K562 (cell line): ENCODE measurements at regions not wholly inside any gene's neighbourhood (a gene's known extent, or its start where the extent isn't known, plus 50 kb on each side); places are given as distances from the start of the nearest gene placed in this dataset.
"Not testable (repeated sequence)": the region's sequence is repeated elsewhere in the genome, so short reads cannot be mapped to it uniquely, and the experiment has no call there.

ENCODE experiments used
- ATAC-seq: fragments of 200-7000 bp; cut with Tn5 transposase; 3 replicates; pipeline ENCODE4 v1.9.1; 2020; ENCODE audit warnings: moderate library complexity
- BruUV-seq: library from RNA; stranded (reverse); fragments of 400-500 nt; replicated peaks from 2 replicates; lab custom pipeline; 2021; lab: Mats Ljungman, UMichigan
- CTCF ChIA-PET: fragments of 300-600 bp; formaldehyde crosslinking; extraction: SDS; loops from one replicate; lab custom pipeline; 2021; ENCODE audit warnings: low intra/inter-chr PET ratio; lab: Yijun Ruan, JAX
- POLR2A ChIA-PET: fragments of 300-600, 350-650 bp; sonication (Branson Sonifier 250); formaldehyde crosslinking; extraction: SDS; loops from one replicate; lab custom pipeline; 2021; ENCODE audit warnings: antibody characterized with exemption, inconsistent platforms; lab: Yijun Ruan, JAX
- DNase-seq, 4 experiments: peaks; one replicate each; pipeline versions ENCODE4 v3.0.0 to v3.0.0-alpha.2; 2011 to 2018; ENCODE audit warnings: low spot score in 3 of 4, mixed read lengths in 3 of 4; ENCODE audit errors: extremely low read depth in 1 of 4
- FAIRE-seq: peaks from 2 replicates; lab custom pipeline; 2011; peaks lifted over from hg19 to GRCh38; lab: Jason Lieb, UNC
- H2AFZ ChIP-seq: 2 replicates; pipeline ENCODE4 v1.6.0; 2011; ENCODE audit warnings: low read depth, low read length, control low read depth, inconsistent platforms
- H3K27ac ChIP-seq: fragments of 200-600 bp; 3 replicates; pipeline ENCODE4 v1.8.0; 2011; ENCODE audit warnings: low read depth, mild to moderate bottlenecking, control low read depth, inconsistent platforms, low read length, moderate library complexity, mixed read lengths; ENCODE audit errors: extremely low read depth
- H3K27me3 ChIP-seq, 2 experiments: fragments of 300-600 bp in 1 of 2; 2 replicates in 1 of 2; 3 replicates in 1 of 2; pipeline versions ENCODE4 v1.6.0 to v1.8.0; 2011; ENCODE audit warnings: inconsistent platforms in 2 of 2, low read length in 2 of 2, mild to moderate bottlenecking in 1 of 2, mixed read lengths in 1 of 2, moderate library complexity in 1 of 2; ENCODE audit not compliant: control insufficient read depth in 2 of 2, insufficient read depth in 2 of 2
- H3K36me3 ChIP-seq: fragments of 300-600 bp; 3 replicates; pipeline ENCODE4 v1.8.0; 2011; ENCODE audit warnings: mild to moderate bottlenecking, low read length, inconsistent platforms; ENCODE audit not compliant: control insufficient read depth, insufficient read depth
- H3K4me1 ChIP-seq, 2 experiments: fragments of 200-600 bp in 1 of 2; replicated peaks in 1 of 2; 2 replicates in 1 of 2; 3 replicates in 1 of 2; pipeline versions ENCODE4 v1.5.1 to v1.8.0; 2011; ENCODE audit warnings: inconsistent platforms in 2 of 2, low read length in 2 of 2, mild to moderate bottlenecking in 1 of 2, mixed read lengths in 1 of 2, moderate library complexity in 1 of 2; ENCODE audit not compliant: control insufficient read depth in 2 of 2, insufficient read depth in 2 of 2
- H3K4me2 ChIP-seq: 2 replicates; pipeline ENCODE4 v1.6.1; 2011; ENCODE audit warnings: low read length, control low read depth, inconsistent platforms, mixed read lengths; ENCODE audit not compliant: insufficient read depth
- H3K4me3 ChIP-seq: fragments of 200-600 bp; sonication (generic), shearing (Covaris generic); 2 replicates; pipeline ENCODE4 v1.5.1; 2016; ENCODE audit warnings: control low read depth, inconsistent platforms
- H3K79me2 ChIP-seq: fragments of 200-600 bp; 3 replicates; pipeline ENCODE4 v1.8.0; 2011; ENCODE audit warnings: low read length, inconsistent platforms; ENCODE audit not compliant: control insufficient read depth, insufficient read depth
- H3K9ac ChIP-seq, 2 experiments: 2 replicates each; pipeline versions ENCODE4 v1.6.0 to v1.6.1; 2011; ENCODE audit warnings: low read depth in 2 of 2, low read length in 2 of 2, control low read depth in 1 of 2, inconsistent platforms in 1 of 2, mild to moderate bottlenecking in 1 of 2, mixed read lengths in 1 of 2; ENCODE audit not compliant: insufficient read depth in 1 of 2
- H3K9me1 ChIP-seq: one replicate; pipeline ENCODE4 v1.6.0; 2011; ENCODE audit warnings: inconsistent platforms, mild to moderate bottlenecking, low read length, moderate library complexity; ENCODE audit not compliant: control insufficient read depth, insufficient read depth
- H3K9me3 ChIP-seq: replicated peaks from 2 replicates; pipeline ENCODE4 v1.5.1; 2011; ENCODE audit warnings: low read depth, low read length, inconsistent platforms; ENCODE audit not compliant: control insufficient read depth, insufficient read depth
- H4K20me1 ChIP-seq: replicated peaks from 2 replicates; pipeline ENCODE4 v1.6.1; 2011; ENCODE audit warnings: low read length, inconsistent platforms, mixed read lengths; ENCODE audit not compliant: control insufficient read depth, insufficient read depth
- BCOR ChIP-seq: fragments of 450-650 bp; IDR thresholded peaks from 2 replicates; pipeline ENCODE4 v1.6.1; 2016
- E2F3 ChIP-seq: fragments of 250-450 bp; sonication (Bioruptor Pico); IDR thresholded peaks from 2 replicates; pipeline ENCODE4 v1.4.0; 2020; ENCODE audit warnings: mild to moderate bottlenecking
- KAT8 ChIP-seq: fragments of 450-650 bp; IDR thresholded peaks from 2 replicates; pipeline ENCODE4 v1.6.1; 2016; ENCODE audit warnings: low read depth, mild to moderate bottlenecking
- NCOR1 ChIP-seq: fragments of 450-650 bp; IDR thresholded peaks from 2 replicates; pipeline ENCODE4 v1.6.1; 2016; ENCODE audit warnings: mild to moderate bottlenecking, moderate library complexity
- RBBP5 ChIP-seq: fragments of 200-600 bp; sonication (generic); IDR thresholded peaks from 2 replicates; pipeline ENCODE4 v1.6.1; 2012; ENCODE audit warnings: borderline replicate concordance, mild to moderate bottlenecking, low read length, control low read depth, inconsistent platforms; ENCODE audit not compliant: insufficient read depth, poor library complexity, severe bottlenecking
- STAT5B ChIP-seq: fragments of 250-450 bp; sonication (Bioruptor Pico); IDR thresholded peaks from 2 replicates; pipeline ENCODE4 v1.8.0; 2021; ENCODE audit warnings: mild to moderate bottlenecking, inconsistent platforms
- ZNF146 ChIP-seq: IDR thresholded peaks from one replicate; pipeline ENCODE4 v1.6.1; 2018; ENCODE audit warnings: missing compliant biosample characterization; ENCODE audit not compliant: unreplicated experiment
- ZNF766 ChIP-seq: fragments of 200-800 bp; sonication (Bioruptor generic); conservative IDR thresholded peaks from 2 replicates; pipeline ENCODE4 v1.6.1; 2016; ENCODE audit warnings: missing genetic modification characterization, missing compliant biosample characterization
- WGBS: fragments of 100-300 bp; shearing (Covaris generic); methylation state at CpG from one replicate; pipeline ENCODE4 v1.1.6; 2016; ENCODE audit warnings: low coverage, mixed read lengths; ENCODE audit not compliant: insufficient coverage; ENCODE audit errors: missing lambda C conversion rate; 5-methylcytosine and 5-hydroxymethylcytosine counted together
- in situ Hi-C: fragments of 300-500 bp; cut with MboI; formaldehyde crosslinking; loops from 4 replicates; pipeline ENCODE4 v1.15.0; 2018; ENCODE audit warnings: inconsistent platforms, mixed read lengths
- intact Hi-C: fragments of 100-400 bp; cut with micrococcal nuclease; formaldehyde crosslinking; loops from 2 replicates; pipeline ENCODE4 v1.14.2; 2022
- TF ChIP-seq, protein P1 (sequence below): fragments of 450-650 bp; formaldehyde crosslinking; IDR thresholded peaks from 2 replicates; pipeline ENCODE4 v1.4.0; 2022; ENCODE audit warnings: missing genetic modification characterization
- TF ChIP-seq, protein P2 (sequence below): fragments of 450-650 bp; IDR thresholded peaks from 2 replicates; pipeline ENCODE4 v1.6.1; 2017; ENCODE audit warnings: antibody characterized with exemption
- TF ChIP-seq, protein P3 (sequence below), 2 experiments: fragments of 450-650 bp in 1 of 2; sonication (generic) in 1 of 2; formaldehyde crosslinking in 1 of 2; IDR thresholded peaks in 1 of 2; conservative IDR thresholded peaks in 1 of 2; 2 replicates each; pipeline versions ENCODE4 v1.6.1 to v1.8.1; 2016 to 2023; ENCODE audit warnings: mild to moderate bottlenecking in 2 of 2, moderate library complexity in 2 of 2, inconsistent platforms in 1 of 2, missing genetic modification reagents in 1 of 2

DNA sequence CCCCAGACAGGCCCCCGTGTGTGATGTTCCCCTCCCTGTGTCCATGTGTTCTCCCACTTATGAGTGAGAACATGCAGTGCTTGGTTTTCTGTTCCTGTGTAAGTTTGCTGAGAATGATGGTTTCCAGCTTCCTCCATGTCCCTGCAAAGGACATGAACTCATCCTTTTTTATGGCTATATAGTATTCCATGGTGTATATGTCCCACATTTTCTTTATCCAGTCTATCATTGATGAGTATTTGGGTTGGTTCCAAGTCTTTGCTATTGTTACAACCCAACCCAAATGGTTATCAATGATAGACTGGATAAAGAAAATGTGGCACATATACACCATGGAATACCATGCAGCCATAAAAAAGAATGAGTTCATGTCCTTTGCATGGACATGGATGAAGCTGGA lies 184.5 kb downstream of the PDCD6IP start:
- peak; percentile 51; the same call in 1 of the 2 replicates for TF ChIP-seq BCOR
- peak; percentile 77 for TF ChIP-seq ZNF146 (CRISPR knock-in tag)
- TF ChIP-seq, all 486 proteins: peak for 2; not testable (repeated sequence) for 484
- H3K9ac ChIP-seq, H3K4me1 ChIP-seq, H3K27ac ChIP-seq, H3K27me3 ChIP-seq, H4K20me1 ChIP-seq, FAIRE-seq, POLR2A ChIA-PET, ATAC-seq, H3K79me2 ChIP-seq, H2AFZ ChIP-seq, H3K4me3 ChIP-seq, CTCF ChIA-PET, DNase-seq, intact Hi-C loops, H3K4me2 ChIP-seq, H3K9me1 ChIP-seq, H3K36me3 ChIP-seq, in situ Hi-C loops, BruUV-seq, H3K9me3 ChIP-seq: not testable (repeated sequence)
- 10% methylated on average over 1 of the region's 1 CpG for WGBS

DNA sequence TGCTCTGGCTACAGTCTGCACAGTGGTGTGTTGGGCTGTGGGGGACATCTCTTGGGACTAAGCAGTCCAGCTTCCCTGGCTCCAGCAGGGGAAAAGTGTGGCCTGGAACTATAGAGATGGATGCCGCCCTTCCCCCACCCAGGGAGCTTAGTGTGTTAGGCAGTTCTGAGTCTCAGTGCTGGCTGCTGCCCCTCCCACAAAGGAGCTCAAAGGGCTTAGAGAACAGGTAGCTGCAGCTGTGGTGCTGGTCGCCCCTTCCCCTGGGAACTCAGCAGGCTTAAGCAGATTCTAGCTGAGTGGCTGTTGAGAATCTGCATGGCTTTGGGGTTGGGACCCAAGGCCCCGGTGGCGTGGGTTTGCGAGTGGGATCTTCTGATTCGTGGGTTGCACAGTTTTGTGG lies 190.8 kb downstream of the PDCD6IP start:
- intact Hi-C loops (no loop called here), in situ Hi-C loops (no loop called here)
- ATAC-seq = peak; percentile 33; the same call in 1 of the 3 replicates
- ChIA-PET POLR2A (interaction anchor here (0.6 kb wide), 1 partner anchor 12 kb away, joined by 3 read pairs; no protein-coding TSS in a partner anchor), CTCF (no interaction called here)
- Histone ChIP-seq H3K27me3 (no peaks in the 10 kb centered on the region), H3K79me2 (no peaks in the 10 kb centered on the region), H3K4me3 (no peak overlapping the region), H3K9me1 (no peaks in the 10 kb centered on the region), H3K4me1 (peaks cover 0 to 4% of the 10 kb centered on the region in 2 experiments; a peak in 3 of 5 replicates), H3K4me2 (no peak overlapping the region), H3K27ac (no peak overlapping the region), H3K9me3 (no peaks in the 10 kb centered on the region), H4K20me1 (no peaks in the 10 kb centered on the region; the same call in 1 of the 2 replicates), H3K9ac (no peak overlapping the region), H2AFZ (no peak overlapping the region), H3K36me3 (no peaks in the 10 kb centered on the region)
- no peak for FAIRE-seq
- no peak for DNase-seq
- WGBS = 24% methylated on average over 6 of the region's 6 CpGs
- no TSS peak for BruUV-seq
- TF ChIP-seq ZNF766 (CRISPR knock-in tag) (no peak), KAT8 (no peak), STAT5B (no peak), E2F3 (no peak), NCOR1 (no peak), RBBP5 (no peak)
- TF ChIP-seq, protein P1, sequence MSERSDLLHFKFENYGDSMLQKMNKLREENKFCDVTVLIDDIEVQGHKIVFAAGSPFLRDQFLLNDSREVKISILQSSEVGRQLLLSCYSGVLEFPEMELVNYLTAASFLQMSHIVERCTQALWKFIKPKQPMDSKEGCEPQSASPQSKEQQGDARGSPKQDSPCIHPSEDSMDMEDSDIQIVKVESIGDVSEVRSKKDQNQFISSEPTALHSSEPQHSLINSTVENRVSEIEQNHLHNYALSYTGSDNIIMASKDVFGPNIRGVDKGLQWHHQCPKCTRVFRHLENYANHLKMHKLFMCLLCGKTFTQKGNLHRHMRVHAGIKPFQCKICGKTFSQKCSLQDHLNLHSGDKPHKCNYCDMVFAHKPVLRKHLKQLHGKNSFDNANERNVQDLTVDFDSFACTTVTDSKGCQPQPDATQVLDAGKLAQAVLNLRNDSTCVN = no peak
- TF ChIP-seq, protein P2, sequence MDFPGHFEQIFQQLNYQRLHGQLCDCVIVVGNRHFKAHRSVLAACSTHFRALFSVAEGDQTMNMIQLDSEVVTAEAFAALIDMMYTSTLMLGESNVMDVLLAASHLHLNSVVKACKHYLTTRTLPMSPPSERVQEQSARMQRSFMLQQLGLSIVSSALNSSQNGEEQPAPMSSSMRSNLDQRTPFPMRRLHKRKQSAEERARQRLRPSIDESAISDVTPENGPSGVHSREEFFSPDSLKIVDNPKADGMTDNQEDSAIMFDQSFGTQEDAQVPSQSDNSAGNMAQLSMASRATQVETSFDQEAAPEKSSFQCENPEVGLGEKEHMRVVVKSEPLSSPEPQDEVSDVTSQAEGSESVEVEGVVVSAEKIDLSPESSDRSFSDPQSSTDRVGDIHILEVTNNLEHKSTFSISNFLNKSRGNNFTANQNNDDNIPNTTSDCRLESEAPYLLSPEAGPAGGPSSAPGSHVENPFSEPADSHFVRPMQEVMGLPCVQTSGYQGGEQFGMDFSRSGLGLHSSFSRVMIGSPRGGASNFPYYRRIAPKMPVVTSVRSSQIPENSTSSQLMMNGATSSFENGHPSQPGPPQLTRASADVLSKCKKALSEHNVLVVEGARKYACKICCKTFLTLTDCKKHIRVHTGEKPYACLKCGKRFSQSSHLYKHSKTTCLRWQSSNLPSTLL = no peak
- TF ChIP-seq, protein P3, sequence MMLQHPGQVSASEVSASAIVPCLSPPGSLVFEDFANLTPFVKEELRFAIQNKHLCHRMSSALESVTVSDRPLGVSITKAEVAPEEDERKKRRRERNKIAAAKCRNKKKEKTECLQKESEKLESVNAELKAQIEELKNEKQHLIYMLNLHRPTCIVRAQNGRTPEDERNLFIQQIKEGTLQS (IDR thresholded peaks at IDR 0.05) = no peak
- TF ChIP-seq, protein P3 (CRISPR knock-in tag; conservative IDR thresholded peaks at IDR 0.05) = no peak
